IPS DF 19.7 (cell line): ENCODE measurements at regions not wholly inside any gene's neighbourhood (a gene's known extent, or its start where the extent isn't known, plus 50 kb on each side); places are given as distances from the start of the nearest gene placed in this dataset.
"Not testable (repeated sequence)": the region's sequence is repeated elsewhere in the genome, so short reads cannot be mapped to it uniquely, and the experiment has no call there.

Source experiments
- DNase-seq: peaks from one replicate; pipeline ENCODE4 v3.0.0-alpha.2; 2013; ENCODE audit warnings: low read depth, low spot score

DNA sequence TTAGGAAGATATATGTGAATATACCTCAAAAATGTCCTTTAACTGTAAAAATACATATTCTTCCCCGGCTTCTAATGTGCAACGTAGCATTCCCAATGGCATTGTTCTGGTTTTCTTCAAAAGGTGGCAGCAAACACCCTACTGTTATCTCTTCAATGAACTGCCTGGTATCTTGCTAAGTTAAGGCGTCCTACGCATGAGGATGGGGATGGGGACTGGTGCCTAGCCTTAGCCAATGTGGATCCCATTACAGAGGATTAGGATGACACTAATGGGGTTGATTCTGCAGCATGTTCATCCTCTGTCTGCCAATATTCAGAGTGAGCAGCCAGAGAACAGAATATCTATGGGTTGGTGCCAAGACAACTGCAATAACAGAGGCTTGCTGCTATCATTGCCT, 334.9 kb upstream of the ADGRL3 start:
- DNase-seq, result peak; percentile 5

DNA sequence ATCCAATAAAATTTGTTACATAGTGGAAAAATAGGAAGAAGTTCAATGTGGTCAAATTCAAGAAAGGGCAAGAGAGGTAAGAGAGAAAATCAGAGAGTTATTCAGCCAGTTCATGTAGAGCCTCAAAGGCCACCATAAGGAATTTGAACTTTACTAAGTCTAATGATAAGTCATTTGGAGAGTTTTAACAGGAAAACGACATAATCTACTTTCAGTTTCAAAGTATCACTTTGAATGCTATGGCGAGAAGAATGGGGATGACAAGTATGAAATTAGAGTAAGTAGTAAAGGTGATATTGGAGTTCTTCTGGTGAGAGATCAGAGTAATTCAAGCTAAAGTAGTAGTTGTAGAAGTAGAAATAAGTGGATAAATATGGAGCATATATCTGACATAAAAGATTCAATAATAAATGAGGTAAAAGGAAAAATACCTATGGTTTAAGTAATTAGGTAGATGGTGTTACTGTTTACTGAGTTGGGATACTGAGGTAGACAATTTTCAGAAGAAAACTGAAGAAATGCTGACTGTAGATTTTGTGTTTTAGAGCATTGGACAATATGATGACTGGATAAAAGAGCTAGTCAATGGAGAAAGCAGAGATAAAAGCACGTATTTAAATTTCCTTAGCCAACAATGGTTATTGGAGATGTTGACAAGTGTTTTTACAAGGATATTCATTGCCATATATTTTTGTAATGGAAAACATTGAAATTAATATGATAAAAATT, 331.7 kb upstream of the ADGRL3 start:
- DNase-seq, result no peak

DNA sequence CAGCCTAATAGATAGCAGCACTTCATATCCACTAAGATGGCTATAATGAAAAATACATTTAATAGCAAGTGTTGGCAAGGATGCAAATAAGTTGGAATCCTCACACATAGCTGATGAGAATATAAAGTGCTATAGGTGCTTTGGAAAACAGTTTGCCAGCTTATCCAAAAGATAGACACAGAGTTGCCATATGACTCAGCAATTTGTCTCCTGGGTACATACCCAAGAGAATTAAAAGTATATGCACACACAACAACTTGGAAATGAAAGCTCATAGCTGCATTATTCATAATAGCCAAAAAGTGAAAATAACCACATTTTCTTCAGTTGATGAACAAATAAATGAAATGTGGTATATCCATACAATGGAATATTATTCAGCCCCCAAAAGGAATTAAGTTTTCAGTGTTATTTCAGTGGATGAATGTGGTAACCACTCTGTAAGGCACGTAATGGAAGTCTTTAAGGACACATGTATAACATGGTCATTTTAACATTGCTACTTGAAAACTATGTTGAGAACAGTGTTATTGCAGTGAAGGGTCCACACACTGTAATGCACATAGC, 320.9 kb upstream of the ADGRL3 start:
- no peak for DNase-seq

DNA sequence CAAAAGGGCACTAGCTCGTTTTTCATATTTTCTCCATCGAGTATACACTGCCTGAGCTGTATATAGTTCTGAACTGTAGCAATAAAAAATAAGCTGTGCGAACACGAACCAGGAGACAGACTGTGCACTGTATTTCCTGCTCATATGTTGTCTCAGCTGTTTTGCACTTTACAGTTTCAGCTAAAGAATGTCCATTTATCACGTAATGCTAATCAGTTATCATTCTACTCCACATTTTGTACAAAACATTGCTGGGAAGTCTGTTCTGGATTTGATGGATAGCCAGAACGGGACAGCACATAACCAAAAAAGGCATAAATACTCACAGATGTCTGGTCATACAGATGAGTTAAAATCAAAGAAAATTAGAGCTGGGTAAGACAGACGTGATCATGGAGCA, 315.5 kb upstream of the ADGRL3 start:
- DNase-seq, result no peak

DNA sequence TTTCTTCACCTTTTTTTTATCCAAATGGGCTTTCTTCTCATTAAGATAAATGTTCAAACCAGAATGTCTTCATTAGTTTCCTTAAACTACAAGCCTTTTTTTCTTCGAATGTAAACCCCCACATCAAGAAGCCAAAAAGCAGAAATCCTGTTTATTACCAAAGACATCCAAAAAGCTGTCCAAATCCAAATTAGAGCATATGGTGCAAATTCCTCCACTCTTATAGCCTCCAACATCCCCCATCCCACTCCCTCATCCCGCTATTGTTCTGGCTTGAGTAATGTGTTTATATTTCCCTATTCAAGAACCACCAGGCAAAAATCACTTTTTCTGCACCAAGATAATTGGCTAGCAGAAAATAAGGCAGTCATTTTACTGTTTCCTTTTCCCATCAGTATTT, 315.1 kb upstream of the ADGRL3 start:
- DNase-seq, result no peak

DNA sequence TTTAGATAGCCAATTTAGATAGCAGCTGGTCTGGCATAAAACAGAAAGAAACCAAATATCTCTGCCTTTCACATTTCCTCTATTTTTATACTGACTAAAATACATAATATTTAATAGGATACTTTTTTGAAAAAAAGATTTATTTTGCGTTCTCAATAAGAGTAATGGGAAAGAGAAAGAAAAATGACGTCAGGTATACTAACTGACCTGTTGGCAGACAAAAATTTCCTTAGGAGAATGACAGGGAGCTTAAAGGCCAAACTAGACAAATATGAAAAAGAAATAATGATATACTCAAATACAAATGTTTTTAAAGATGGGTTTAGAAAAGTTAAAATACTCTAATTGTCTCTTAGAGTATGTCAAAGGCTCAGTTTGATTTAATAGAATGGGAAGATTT, 309.4 kb upstream of the ADGRL3 start:
- DNase-seq, result no peak

DNA sequence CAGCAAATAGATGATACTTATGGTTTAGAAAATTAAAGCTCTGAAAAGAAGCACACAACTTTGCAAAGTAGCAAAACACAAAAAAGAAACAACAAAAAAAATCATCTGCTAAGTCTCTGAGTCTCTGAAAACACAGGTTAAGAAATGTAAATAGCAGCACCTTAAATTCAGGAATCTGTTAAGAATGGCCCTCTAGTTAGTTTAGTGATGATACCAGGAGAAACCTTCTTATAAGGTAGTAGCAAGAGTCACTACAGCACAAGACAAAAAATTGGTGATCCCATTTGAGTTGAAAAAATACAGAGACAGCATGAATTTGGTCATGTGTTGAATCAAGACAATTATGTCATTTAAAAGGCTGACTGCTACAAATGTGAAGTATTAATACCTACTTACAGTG, 308.2 kb upstream of the ADGRL3 start:
- DNase-seq, result peak; percentile 5

DNA sequence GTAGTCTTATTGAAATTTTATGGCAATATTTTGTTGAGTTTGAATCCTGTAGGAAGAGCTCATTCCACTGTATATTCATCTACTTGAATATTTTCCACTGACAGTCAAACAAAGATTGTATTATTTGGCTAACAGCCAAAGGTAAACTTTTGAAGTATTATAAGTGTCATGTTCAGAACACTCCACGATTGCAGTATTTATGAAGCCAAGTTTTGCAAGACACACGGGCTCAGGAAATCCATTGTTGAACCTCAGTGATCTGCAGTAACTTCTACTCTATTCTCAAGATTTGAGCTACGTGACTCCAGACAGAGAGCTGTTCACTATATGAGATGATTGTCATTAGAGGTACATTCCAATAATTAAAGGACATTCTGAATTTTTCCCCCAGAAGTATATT, 302.7 kb upstream of the ADGRL3 start:
- DNase-seq, result no peak

DNA sequence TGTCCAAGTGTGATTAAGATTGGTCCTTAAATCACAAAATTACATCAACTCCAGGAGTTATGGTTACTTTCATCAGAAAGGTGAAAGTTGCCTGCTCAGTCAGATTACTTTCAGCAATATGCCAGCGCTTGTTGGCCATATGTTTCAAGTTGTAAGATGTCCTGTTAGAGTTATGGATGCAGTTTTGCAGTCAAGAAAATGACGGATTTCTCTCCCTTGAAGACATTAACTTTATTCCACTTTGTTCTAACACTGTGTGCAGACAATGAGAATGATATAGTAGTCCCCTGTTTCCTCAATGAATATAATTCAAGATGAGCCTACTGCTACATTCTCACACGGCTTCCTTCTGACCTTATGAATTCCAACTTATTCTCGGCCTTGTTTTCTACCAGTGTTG, 295.0 kb upstream of the ADGRL3 start:
- no peak for DNase-seq

DNA sequence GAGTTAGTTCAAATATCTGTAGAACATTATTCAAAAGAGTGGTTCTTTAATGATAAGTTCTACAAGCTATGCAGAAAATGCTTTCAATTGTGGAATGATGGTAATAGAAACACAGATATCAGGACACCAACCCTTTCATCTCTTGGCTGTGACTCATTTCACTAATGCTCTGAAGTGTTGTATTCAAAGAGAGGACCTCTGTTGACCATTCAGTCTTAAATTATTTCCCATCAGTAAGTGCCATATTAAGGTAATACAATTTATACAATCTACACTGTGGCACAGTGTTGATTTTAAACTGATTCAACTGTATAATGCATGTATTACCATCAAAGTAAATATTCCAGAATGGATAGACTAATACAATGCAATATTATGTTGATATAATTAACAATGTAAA, 289.0 kb upstream of the ADGRL3 start:
- no peak for DNase-seq

DNA sequence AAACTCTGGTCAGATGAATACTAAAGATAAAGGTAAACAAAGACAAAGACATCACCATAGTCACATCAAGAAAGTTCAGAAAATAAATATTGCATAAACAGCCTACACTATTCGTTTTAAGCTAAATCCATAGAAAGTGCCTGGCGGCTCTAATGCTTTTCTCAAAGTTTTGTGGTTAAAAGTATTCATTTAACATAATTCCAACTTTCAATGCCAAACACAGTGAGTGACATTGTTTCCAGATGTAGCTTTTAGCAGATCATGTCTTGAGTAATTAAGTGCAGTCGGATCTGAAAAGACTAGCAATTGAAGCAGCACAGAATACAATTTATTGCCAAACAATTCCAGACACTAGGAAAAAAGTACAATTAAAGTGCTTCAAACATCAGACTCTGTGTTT, 287.1 kb upstream of the ADGRL3 start:
- DNase-seq, result no peak

DNA sequence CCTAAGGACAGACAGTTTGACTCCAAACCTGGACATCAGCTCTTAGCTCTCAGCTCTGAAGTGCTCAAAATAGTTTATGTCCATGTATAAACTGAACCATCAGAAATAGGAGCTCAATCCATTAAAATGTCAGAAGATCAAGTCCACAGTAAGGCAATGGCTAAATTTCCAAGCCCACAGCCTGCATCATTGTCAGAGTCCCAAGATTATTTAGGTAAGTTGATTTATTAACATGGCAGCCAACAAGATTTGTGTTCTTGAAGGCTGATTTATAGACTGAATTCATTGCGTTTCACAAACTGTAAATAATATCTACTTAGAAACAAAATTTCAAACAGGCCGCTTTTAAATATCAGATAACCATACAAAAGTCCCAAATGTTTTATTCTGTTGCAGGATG, 286.5 kb upstream of the ADGRL3 start:
- no peak for DNase-seq

DNA sequence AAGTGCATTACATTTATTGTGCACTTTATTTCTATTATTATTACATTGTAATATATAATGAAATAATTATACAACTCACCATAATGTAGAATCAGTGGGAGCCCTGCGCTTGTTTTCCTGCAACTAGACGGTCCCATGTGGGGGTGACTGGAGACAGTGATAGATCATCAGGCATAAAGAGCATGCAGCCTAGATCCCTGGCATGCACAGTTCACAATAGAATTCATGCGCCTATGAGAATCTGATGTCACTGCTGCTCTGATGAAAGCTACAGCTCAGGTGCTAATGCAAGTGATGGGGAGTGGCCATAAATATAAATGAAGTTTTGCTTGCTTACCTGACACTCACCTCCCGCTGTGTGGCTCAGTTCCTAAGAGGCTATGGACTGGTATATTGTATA, 278.4 kb upstream of the ADGRL3 start:
- not testable (repeated sequence) for DNase-seq

DNA sequence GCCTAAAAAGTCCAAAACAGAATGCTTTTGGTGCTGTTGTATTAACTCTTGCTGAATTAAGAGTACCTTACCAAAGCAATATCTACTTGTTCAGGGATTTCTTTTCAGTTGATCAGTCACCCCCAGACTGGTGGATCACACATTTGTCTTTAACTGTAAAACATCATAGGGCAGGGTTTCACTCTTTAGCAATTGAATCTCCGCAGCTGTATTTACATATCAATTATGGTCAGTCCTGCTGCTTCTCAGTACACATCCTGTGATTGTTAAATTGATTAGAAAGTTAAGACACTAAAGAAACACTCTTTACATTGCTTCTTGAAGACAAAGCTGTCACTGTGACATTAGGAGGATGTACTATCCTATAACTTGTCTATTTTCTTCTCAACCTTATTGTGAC, 277.1 kb upstream of the ADGRL3 start:
- no peak for DNase-seq

DNA sequence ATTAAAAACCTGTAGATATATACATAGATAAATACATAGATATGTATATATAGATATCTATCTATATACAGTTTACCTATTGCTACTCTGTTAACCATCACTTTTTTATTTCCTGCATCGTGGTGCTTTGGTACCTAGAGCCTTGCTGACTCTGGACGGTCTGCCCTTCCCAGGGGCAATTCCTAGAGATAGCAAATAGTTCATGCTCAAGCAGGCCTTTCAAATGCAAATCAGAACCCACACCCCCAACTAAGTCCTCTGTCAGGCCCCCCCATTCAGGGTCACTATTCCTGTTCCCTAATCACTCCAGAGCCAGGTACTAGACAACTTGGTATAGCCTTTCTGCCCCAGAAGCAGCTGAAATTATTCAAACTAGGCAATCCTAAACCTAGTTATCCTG, 273.5 kb upstream of the ADGRL3 start:
- DNase-seq, result no peak

DNA sequence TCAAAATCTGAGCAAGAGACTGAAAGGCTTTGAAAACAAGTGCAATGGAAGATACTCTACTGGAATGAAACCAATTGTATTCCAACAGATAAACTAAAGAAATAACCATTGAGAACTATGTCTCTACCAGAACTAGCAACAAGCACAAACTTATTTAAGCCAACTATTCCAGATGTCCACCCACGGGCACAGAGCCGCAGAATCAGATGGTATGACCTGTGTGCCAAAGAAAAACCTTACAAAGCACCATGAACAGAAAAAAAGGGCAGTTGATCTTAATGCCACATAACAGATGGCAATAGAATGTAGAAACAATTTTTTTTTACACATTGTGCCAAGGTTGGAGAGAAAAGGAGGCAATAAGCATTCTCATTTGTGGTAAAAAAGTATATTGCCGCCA, 269.3 kb upstream of the ADGRL3 start:
- no peak for DNase-seq

DNA sequence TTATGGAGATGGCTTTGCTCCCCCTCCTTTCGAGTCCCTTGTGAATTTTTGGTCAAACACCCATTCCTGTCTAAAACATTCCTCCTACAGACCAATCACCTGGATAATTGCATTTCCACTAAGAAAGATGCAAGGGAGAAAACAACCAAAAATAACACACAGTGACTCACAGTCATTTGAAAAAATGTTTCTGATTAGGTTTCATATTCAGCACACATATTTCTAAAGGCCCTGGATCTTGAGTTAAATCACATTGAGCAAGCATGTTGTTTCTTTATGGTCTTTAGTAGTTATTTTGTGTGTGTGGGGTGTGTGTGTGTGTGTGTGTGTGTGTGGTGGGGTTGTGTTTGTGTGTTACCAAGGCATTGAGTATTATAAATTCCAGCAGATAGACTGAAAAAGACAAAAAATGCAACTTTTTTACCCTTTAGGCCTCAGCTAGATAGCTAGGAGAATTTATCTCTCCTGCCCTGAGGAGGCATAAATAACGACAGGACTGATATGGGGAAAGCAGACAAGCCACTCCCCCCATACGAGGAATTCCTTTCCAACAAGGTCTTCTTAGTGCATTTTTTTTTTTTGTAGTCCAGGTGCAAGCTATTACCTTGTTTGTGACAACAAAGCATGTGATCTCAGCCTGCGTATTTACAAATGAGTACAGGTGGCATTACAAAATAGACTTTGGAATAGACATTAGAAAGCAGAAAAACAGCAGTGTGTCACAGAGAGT, 265.4 kb upstream of the ADGRL3 start:
- no peak for DNase-seq

DNA sequence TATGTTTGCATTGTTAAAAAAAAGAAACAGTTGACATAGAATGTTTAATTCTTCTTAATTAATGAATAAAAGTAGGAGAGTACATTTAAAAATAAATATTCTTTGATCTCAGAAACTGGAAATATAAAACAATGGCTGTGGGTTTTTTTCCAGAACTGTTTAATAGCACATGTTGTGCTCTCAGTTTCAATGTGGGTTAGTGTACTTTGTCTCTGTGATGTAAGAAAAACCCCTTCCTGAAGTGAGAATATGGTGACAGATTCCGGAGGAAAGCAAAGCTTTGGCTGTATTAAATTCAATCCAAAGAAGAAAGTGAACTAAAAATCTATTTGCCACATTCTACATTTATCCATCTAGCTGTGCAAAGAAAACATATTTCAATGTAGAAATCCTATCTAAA, 261.9 kb upstream of the ADGRL3 start:
- DNase-seq, result no peak

DNA sequence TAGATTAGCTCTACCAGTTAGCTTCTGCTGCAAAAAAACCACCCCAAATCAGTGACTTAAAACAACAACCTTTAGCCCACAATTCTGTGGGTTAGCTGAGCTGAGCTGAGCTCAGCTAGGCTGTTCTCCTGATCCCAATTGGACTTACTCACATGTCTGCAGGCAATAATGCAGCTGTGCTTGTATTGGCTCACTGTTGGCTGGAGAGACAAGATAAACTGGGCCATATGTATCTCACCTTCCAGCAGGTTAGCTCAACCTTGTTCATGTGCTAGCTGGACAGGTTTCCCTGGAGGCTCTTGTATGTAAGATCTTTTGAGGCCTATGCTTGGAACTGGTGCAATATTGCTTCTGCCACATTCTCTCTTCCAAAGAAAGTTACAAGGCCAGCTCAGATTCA, 261.5 kb upstream of the ADGRL3 start:
- DNase-seq, result no peak

DNA sequence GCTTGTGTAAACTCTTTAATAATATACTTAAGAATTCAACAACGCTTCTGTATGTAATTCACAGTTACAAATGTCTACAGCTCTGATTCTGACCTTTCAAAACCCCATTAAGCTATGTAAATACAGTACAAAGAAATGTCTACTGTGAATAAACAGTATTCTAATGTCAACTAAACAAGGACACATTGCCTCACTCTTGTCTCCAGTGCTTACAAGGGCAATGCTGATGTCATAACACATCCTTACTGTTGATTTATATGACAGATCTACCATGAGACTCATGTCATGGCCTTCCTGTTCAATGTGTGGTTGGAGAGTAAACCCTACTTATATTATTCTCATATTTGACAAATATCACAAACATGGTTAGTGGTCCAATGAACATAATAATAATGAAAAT, 256.1 kb upstream of the ADGRL3 start:
- DNase-seq, result no peak

DNA sequence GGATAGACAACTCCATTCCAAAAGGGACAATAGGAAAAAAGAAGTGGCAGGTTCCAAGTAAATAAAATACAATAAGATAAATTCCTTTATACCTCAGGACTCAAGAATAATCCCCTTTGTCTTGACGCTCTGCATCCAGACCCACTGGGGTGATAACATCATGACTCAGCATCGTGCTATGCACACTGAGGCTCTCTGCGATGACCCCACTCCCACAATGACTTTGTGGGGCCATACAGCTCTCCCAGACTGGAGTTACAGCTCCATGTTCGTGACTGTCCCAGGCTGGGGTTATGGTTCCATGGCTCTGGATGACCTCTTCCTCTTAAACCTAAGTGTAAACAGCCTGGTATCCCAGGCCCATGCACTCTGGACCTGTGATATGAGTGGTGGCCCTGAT, 254.5 kb upstream of the ADGRL3 start:
- DNase-seq, result no peak

DNA sequence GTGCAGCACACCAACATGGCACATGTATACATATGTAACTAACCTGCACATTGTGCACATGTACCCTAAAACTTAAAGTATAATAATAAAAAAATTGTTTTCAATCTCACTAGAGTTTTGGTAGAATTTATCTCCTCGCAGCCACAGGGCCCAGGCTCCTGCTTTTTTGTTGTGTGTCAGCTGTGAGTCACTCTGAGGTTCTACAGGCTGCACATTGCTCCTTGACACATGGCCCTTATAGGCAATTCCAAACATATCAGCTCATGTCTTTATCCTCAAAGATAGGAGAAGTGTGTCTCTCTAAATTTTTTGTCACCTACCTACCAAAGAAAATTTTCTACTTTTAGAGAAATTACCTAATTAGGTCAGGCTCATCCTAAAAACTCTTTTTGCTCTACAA, 252.1 kb upstream of the ADGRL3 start:
- no peak for DNase-seq

DNA sequence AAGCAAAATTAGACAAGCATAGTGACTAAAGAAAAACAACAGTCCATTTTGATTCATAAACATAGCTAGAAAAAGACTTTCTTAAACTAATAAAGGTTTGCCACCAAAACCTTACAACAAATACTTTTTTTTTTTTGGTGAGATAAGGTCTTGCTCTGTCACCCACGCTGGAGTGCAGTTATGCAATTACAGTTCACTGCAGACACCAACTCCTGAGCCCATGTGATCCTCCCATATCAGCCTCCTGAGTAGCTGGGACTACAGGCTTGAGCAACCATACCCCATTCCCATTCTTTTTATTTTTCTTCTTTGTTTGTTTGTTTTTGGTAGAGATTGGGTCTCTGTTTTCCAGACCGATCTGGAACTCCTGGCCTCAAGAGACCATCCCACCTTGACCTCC, 247.2 kb upstream of the ADGRL3 start:
- DNase-seq, result no peak
